IPS-15b (cell line): ENCODE measurements at regions not wholly inside any gene's neighbourhood (a gene's known extent, or its start where the extent isn't known, plus 50 kb on each side); places are given as distances from the start of the nearest gene placed in this dataset.

ENCODE experiments used
- H3K27me3 ChIP-seq: one replicate; pipeline ENCODE4 v1.6.1; 2013; ENCODE audit warnings: low read length; ENCODE audit not compliant: control insufficient read depth, insufficient read depth
- H3K36me3 ChIP-seq: one replicate; pipeline ENCODE4 v1.6.1; 2013; ENCODE audit warnings: low read length; ENCODE audit not compliant: control insufficient read depth, insufficient read depth
- H3K4me1 ChIP-seq: one replicate; pipeline ENCODE4 v1.6.1; 2013; ENCODE audit warnings: mild to moderate bottlenecking, low read length; ENCODE audit not compliant: control insufficient read depth, insufficient read depth
- H3K4me3 ChIP-seq: one replicate; pipeline ENCODE4 v1.5.1; 2013; ENCODE audit warnings: low read depth, low read length
- H3K9ac ChIP-seq: one replicate; pipeline ENCODE4 v1.6.1; 2013; ENCODE audit warnings: low read depth, mild to moderate bottlenecking, low read length
- H3K9me3 ChIP-seq: one replicate; pipeline ENCODE4 v1.6.1; 2013; ENCODE audit warnings: mild to moderate bottlenecking, low read length; ENCODE audit not compliant: control insufficient read depth, insufficient read depth

DNA sequence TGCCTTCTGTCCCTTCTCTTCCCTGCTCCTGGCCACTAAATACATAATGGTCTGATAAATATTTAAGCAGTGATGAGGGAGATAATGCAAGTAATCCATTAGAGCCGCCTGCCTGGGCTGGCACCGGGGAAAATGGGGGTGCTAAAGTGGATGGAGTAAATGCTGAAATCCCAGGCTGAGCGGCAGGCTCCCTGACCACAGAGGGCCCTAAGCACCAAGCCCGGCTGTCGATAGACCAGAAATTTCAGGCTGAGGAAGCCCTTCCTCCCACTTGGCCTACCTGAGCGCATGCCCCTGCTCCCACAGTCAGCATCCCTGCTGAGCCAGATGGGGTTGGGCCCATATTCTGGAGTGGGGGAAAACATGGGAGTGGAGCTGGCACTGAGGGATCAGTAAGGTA, 197.5 kb upstream of the SKOR2 start:
- no peaks in the 10 kb centered on the region for H3K4me1 ChIP-seq
- no peaks in the 10 kb centered on the region for H3K27me3 ChIP-seq
- no peak overlapping the region for H3K9ac ChIP-seq
- no peak overlapping the region for H3K4me3 ChIP-seq
- no peaks in the 10 kb centered on the region for H3K36me3 ChIP-seq
- H3K9me3 ChIP-seq, result no peaks in the 10 kb centered on the region

DNA sequence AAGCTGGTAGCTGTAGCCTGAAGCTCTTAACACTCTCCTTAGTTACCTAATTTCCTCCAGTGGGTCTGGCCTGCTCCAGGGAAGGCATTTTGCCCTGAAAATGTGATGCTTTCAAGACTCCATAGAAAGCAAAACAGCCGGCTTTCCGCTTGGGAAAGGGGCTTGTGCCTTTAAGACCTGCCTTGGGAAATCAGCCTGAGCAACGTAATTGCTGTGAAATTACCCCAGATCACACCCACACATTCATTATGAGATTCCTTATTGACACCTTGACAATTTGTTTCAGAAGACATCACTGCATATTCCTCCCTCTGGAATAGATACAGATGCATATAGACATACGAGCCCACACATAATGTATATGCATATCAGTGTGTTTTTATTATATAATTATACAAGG, 190.5 kb upstream of the SKOR2 start:
- Histone ChIP-seq H3K27me3 (no peaks in the 10 kb centered on the region), H3K4me3 (no peak overlapping the region)

DNA sequence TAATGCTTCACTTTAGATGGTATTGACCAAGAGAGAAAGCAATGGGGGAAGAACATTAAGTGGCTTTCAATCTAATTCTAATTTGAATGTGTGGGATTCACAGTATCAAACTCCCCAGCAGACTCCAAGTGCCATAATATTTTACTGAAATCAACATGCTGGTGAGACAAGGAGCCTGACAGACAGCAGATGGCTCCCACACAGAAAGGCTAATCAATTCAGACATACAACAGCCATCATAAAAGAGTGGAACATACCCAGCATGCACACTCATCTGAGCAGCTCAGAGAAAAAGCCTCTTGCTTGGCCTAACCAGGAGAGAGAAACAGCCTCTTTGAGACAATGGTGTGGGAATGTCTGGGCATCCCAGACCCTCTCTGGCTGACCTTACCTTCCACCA, 186.5 kb upstream of the SKOR2 start:
- Histone ChIP-seq H3K9ac (no peak overlapping the region), H3K27me3 (no peaks in the 10 kb centered on the region), H3K4me3 (no peak overlapping the region), H3K9me3 (no peaks in the 10 kb centered on the region), H3K36me3 (no peaks in the 10 kb centered on the region), H3K4me1 (no peaks in the 10 kb centered on the region)

More for the DNA sequence above, 190.5 kb upstream of the SKOR2 start:
- H3K4me1 ChIP-seq, result no peaks in the 10 kb centered on the region
- H3K36me3 ChIP-seq, result no peaks in the 10 kb centered on the region
- no peaks in the 10 kb centered on the region for H3K9me3 ChIP-seq
- no peak overlapping the region for H3K9ac ChIP-seq

DNA sequence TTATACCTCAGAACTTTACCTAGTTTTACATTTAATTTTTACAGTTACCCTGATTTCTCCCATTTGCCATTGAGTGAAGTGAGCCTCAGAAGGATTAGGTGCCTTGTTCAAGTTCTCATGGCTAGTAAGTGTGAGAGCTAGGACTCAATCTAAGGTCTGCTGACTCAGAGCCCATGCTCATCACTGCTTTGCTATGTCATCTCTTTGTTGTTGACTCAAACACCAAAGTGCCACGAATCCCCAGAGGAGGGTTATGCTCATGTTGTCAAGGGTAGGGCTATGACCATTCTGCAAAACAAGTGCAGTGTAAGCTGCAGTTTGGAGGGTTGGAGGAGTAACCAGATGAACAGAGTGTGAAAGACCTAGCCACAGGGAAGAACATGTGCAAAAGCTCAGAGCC, 185.4 kb upstream of the SKOR2 start:
- Histone ChIP-seq H3K27me3 (no peaks in the 10 kb centered on the region), H3K9me3 (no peaks in the 10 kb centered on the region), H3K9ac (no peak overlapping the region), H3K4me3 (no peak overlapping the region), H3K4me1 (no peaks in the 10 kb centered on the region), H3K36me3 (no peaks in the 10 kb centered on the region)

DNA sequence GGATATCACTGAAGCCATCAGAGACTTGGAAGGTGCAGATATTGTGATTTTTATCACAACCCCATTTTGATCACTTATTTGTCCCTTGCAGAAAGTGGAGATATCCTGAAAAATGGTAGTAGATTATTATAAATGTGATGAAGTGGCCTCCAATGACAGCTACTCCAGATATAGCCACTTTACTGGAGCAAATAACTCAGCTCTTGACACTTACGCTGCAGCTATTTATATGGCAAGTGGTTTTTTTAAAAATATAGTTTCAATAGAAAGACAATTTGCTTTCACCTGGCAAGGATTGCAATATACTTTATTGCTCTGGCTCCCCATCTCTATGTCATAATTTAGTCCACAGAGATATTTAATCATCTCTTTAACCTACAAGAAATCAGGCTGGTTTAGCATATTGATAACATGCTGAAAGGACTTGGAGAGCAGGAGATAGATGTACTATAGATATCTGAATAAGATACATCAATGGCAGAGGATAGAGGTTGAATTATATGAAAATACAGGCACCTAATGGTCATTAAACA, 182.8 kb upstream of the SKOR2 start:
- H3K9me3 ChIP-seq, result no peaks in the 10 kb centered on the region
- no peaks in the 10 kb centered on the region for H3K36me3 ChIP-seq
- H3K27me3 ChIP-seq, result no peaks in the 10 kb centered on the region
- H3K4me1 ChIP-seq, result no peaks in the 10 kb centered on the region
- H3K4me3 ChIP-seq, result no peak overlapping the region
- no peak overlapping the region for H3K9ac ChIP-seq

DNA sequence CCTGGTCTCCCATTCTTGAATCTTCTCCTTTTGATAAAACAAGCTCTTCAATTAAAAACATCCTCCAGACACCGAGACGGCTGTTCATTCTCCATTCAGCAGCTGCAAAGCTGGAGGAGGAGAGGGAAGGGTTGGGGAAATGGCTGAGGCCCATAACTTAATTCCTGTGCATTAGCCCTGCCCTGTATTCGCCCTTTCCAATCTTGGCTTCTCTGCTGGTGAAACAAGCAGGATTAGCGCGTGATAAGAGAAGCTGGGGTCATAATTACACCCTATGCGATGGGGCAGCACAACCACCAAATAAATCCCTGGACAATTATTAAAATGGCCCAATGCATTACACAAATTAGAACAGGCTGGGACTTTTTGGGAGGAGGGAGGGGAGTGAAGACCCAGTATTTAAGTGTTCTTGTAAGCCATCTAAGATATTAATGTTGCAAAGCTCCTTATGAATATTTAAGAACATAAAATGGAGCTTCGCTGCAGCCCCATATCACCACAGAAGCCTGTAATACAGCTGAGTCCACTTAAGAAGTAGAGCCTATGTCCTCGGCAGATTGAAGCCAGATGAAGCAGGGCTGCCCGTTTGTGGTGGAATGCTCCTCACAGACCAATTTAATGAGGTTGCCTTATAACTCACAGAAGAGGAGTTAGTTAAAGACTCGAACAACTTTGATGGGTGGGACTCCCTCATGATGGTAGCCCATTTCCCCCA, 176.6 kb upstream of the SKOR2 start:
- Histone ChIP-seq H3K4me3 (no peak overlapping the region), H3K27me3 (peaks cover 18% of the 10 kb centered on the region), H3K4me1 (no peaks in the 10 kb centered on the region), H3K9ac (no peak overlapping the region), H3K9me3 (no peaks in the 10 kb centered on the region), H3K36me3 (no peaks in the 10 kb centered on the region)

DNA sequence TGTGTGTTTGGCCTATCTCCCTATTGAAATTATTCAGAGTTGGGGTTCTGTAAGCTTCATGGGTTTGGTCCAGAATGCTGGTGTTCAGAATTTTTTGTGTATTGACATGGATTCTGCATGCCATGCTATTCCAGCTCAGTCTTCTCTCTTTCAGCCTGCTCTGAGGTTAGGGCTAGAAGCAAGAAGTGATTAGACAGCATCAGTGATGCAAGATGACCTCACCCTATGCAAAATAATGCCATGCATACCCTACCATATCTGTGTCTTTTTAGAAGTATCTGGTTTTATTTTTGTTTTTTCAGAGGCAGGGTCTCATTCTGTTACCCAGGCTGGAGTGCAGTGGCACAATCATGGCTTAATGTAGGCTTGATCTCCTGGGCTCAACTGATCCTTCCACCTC, 175.6 kb upstream of the SKOR2 start:
- Histone ChIP-seq H3K36me3 (no peaks in the 10 kb centered on the region), H3K4me3 (no peak overlapping the region), H3K4me1 (no peaks in the 10 kb centered on the region), H3K9ac (no peak overlapping the region), H3K27me3 (peaks cover 24% of the 10 kb centered on the region), H3K9me3 (no peaks in the 10 kb centered on the region)

DNA sequence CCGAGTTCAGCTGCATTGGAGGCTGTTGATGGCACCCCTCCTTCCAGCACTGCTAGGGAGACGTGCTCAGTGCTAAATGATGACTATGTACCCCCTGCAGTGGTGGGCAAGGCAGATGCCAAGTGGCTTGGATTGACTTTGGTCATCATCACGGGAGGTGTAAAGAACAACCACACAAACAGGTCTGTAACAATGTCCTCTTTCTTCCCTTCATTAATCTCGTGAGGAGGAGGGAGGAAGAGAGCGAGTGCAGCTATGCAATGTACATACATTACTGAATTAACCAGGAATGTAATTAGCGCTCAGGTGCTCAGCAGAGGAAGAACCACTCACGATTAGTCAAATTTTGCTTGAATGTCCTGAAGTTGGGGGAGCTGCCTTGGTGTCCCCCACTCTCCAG, 173.9 kb upstream of the SKOR2 start:
- H3K27me3 ChIP-seq, result peaks cover 39% of the 10 kb centered on the region
- no peak overlapping the region for H3K4me3 ChIP-seq
- H3K9ac ChIP-seq, result no peak overlapping the region
- no peaks in the 10 kb centered on the region for H3K36me3 ChIP-seq
- no peaks in the 10 kb centered on the region for H3K4me1 ChIP-seq
- no peaks in the 10 kb centered on the region for H3K9me3 ChIP-seq

DNA sequence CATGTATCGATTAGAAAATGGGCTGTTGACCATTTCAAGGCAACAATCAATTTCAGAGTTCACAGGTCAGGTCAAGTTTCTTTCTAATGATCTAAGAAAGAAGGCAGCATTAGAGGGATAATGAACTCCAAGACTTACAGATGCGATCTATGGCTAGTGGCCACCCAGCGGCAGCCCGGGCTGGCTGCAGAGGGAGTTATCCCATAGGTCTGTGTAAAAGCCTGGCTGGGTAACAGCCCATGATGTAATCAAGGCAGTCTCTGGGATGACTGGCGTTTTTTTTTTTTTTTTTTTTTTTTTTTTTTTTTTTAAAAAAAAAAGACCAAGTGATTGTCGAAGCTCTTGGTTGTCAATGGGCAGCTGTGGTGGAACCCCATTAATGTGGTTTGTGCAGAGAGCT, 171.1 kb upstream of the SKOR2 start:
- Histone ChIP-seq H3K9me3 (no peaks in the 10 kb centered on the region), H3K4me1 (no peaks in the 10 kb centered on the region), H3K27me3 (peaks cover 68% of the 10 kb centered on the region), H3K4me3 (no peak overlapping the region), H3K36me3 (no peaks in the 10 kb centered on the region), H3K9ac (no peak overlapping the region)

DNA sequence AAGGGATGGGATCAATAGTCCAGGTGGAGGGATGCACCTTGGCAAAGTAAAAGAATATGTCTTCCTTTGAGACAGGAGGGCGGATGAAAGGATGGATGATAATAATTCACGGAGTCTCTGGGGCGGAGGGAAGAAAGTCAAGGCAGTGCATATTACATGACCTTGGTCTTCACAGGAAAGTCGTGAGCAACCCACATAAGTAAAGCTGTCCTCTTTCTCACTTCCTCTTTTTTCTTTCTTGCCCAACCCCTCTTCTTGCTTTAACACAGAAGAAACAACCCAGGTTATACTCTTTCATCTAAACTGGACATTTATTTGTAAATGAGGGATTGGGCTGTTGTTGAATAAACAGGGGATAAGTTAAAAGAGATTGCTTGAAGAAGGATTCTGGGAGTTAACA, 168.7 kb upstream of the SKOR2 start:
- H3K4me3 ChIP-seq, result no peak overlapping the region
- H3K27me3 ChIP-seq, result peaks cover 89% of the 10 kb centered on the region
- no peak overlapping the region for H3K9ac ChIP-seq
- no peaks in the 10 kb centered on the region for H3K9me3 ChIP-seq
- no peaks in the 10 kb centered on the region for H3K36me3 ChIP-seq
- no peaks in the 10 kb centered on the region for H3K4me1 ChIP-seq

DNA sequence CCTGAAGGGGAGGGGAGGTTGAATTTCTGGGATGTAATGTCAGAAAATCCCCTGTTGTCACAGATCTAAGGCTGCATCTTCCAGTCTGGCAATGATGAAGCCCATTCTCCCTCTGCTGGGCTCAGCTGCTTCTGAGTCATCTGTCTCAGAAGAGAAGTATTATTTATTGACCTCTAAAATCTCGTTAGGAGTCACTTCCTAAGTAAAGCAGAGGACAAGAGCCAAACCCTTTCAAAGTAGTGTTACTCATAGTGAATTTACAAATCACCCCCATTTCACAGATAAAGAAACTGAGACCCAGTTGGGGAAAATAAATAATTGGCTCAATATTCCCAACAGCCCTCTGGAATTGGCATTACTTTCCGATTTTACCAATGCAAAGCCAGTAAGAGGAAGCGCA, 167.3 kb upstream of the SKOR2 start:
- Histone ChIP-seq H3K9ac (no peak overlapping the region), H3K27me3 (peaks cover 87% of the 10 kb centered on the region), H3K9me3 (no peaks in the 10 kb centered on the region), H3K4me1 (no peaks in the 10 kb centered on the region), H3K4me3 (no peak overlapping the region), H3K36me3 (no peaks in the 10 kb centered on the region)

DNA sequence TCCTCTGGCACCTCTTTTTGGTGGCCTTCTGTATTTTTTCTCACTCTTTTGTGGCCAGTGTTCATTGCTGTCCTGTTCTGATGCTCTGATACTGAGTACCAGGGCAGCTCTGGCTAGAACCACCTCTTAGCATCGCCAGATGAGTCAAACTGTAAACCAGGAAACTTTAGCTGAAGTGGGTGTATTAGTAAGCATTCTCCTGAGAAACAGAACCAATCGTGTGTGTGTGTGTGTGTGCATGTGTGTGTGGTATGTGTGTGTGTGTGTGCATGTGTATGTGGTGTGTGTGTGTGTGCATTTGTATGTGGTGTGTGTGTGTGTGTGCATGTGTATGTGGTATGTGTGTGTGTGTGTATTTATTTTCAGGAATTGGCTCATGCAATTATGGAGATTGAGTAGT, 166.3 kb upstream of the SKOR2 start:
- Histone ChIP-seq H3K36me3 (no peaks in the 10 kb centered on the region), H3K4me3 (no peak overlapping the region), H3K9ac (no peak overlapping the region), H3K4me1 (no peaks in the 10 kb centered on the region), H3K9me3 (no peaks in the 10 kb centered on the region), H3K27me3 (peaks cover 78% of the 10 kb centered on the region)
